GM12878 (cell line): ENCODE measurements at regions not wholly inside any gene's neighbourhood (a gene's known extent, or its start where the extent isn't known, plus 50 kb on each side); places are given as distances from the start of the nearest gene placed in this dataset.

ENCODE experiments used
- ATAC-seq: fragments of 200-7000 bp; cut with Tn5 transposase; 3 replicates; pipeline ENCODE4 v1.9.1; 2020; ENCODE audit warnings: mild to moderate bottlenecking, moderate library complexity
- BruUV-seq: library from RNA; stranded (reverse); fragments of 400-500 nt; replicated peaks from 2 replicates; lab custom pipeline; 2021; lab: Mats Ljungman, UMichigan
- CTCF ChIA-PET: fragments of 300-600 bp; sonication (Branson Sonifier 250); formaldehyde crosslinking; extraction: SDS; loops from one replicate; lab custom pipeline; 2021; ENCODE audit warnings: inconsistent platforms; lab: Yijun Ruan, JAX
- POLR2A ChIA-PET: fragments of 350-600 bp; formaldehyde crosslinking; extraction: SDS; loops from one replicate; lab custom pipeline; 2021; ENCODE audit warnings: inconsistent platforms; lab: Charles Lee
- RAD21 ChIA-PET: fragments of 300-600 bp; sonication (Branson Sonifier 250); formaldehyde crosslinking; loops from one replicate; lab custom pipeline; 2023; ENCODE audit warnings: antibody characterized with exemption; ENCODE audit not compliant: unreplicated experiment; lab: Charles Lee
- SMC1A ChIA-PET: fragments of 300-600 bp; sonication (Branson Sonifier 250); formaldehyde crosslinking; loops from one replicate; lab custom pipeline; 2023; ENCODE audit not compliant: unreplicated experiment, uncharacterized antibody; lab: Charles Lee
- DNase-seq: peaks from one replicate; pipeline ENCODE4 v3.0.0-alpha.2; 2011; ENCODE audit warnings: low read depth, low spot score
- FAIRE-seq: peaks from 3 replicates; lab custom pipeline; 2011; peaks lifted over from hg19 to GRCh38; lab: Jason Lieb, UNC
- H2AFZ ChIP-seq: 2 replicates; pipeline ENCODE4 v1.6.0; 2011; ENCODE audit warnings: low read depth, low read length, control low read depth; ENCODE audit not compliant: control insufficient read depth
- H3K27ac ChIP-seq: 2 replicates; pipeline ENCODE4 v1.5.1; 2011; ENCODE audit warnings: control low read depth; ENCODE audit not compliant: control insufficient read depth, insufficient read depth
- H3K27me3 ChIP-seq, 2 experiments: replicated peaks in 1 of 2; 2 replicates each; pipeline versions ENCODE4 v1.6.0 to v1.6.1; 2011; ENCODE audit warnings: low read length in 1 of 2; ENCODE audit not compliant: control insufficient read depth in 2 of 2, insufficient read depth in 2 of 2
- H3K36me3 ChIP-seq, 2 experiments: 2 replicates each; pipeline ENCODE4 v1.5.1; 2011; ENCODE audit warnings: low read length in 1 of 2; ENCODE audit not compliant: control insufficient read depth in 2 of 2, insufficient read depth in 2 of 2
- H3K4me1 ChIP-seq: 2 replicates; pipeline ENCODE4 v1.6.1; 2011; ENCODE audit warnings: mild to moderate bottlenecking, low read length, moderate library complexity, mixed read lengths; ENCODE audit not compliant: control insufficient read depth, insufficient read depth
- H3K4me2 ChIP-seq: 2 replicates; pipeline ENCODE4 v1.6.0; 2011; ENCODE audit warnings: control low read depth; ENCODE audit not compliant: control insufficient read depth, insufficient read depth
- H3K4me3 ChIP-seq: fragments of 200-600 bp; sonication (generic); 2 replicates; pipeline ENCODE4 v1.5.1; 2016
- H3K79me2 ChIP-seq: 2 replicates; pipeline ENCODE4 v1.6.0; 2011; ENCODE audit warnings: low read length; ENCODE audit not compliant: control insufficient read depth, insufficient read depth
- H3K9ac ChIP-seq: 2 replicates; pipeline ENCODE4 v1.8.0; 2011; ENCODE audit warnings: low read length, control low read depth, mixed read lengths; ENCODE audit not compliant: control insufficient read depth, insufficient read depth
- H3K9me3 ChIP-seq: replicated peaks from 3 replicates; pipeline ENCODE4 v1.5.1; 2011; ENCODE audit warnings: mild to moderate bottlenecking, low read length; ENCODE audit not compliant: control insufficient read depth, insufficient read depth
- H4K20me1 ChIP-seq: 2 replicates; pipeline ENCODE4 v1.6.0; 2011; ENCODE audit not compliant: control insufficient read depth, insufficient read depth
- BCLAF1 ChIP-seq: fragments of 450-650 bp; IDR thresholded peaks from 2 replicates; pipeline ENCODE4 v1.6.1; 2017; ENCODE audit warnings: antibody characterized with exemption, mild to moderate bottlenecking, moderate library complexity
- CHD2 ChIP-seq: IDR thresholded peaks from 2 replicates; pipeline ENCODE4 v1.6.1; 2011; ENCODE audit warnings: low read depth, low read length, improper control_type of control experiment, borderline replicate concordance
- E4F1 ChIP-seq: fragments of 450-650 bp; IDR thresholded peaks from 2 replicates; pipeline ENCODE4 v1.6.1; 2018; ENCODE audit warnings: borderline replicate concordance, mild to moderate bottlenecking; ENCODE audit not compliant: partially characterized antibody
- HCFC1 ChIP-seq: fragments of 150-350 bp; IDR thresholded peaks from 2 replicates; pipeline ENCODE4 v1.6.1; 2014; ENCODE audit warnings: low read length
- MEF2B ChIP-seq: fragments of 450-650 bp; IDR thresholded peaks from 2 replicates; pipeline ENCODE4 v1.6.1; 2018; ENCODE audit warnings: mild to moderate bottlenecking, moderate library complexity; ENCODE audit not compliant: partially characterized antibody, poor library complexity, severe bottlenecking
- POLR2AphosphoS5 ChIP-seq: IDR thresholded peaks from 2 replicates; pipeline ENCODE4 v1.6.1; 2011; ENCODE audit warnings: mild to moderate bottlenecking, low read length, inconsistent platforms
- RB1 ChIP-seq: fragments of 450-650 bp; formaldehyde crosslinking; IDR thresholded peaks from 2 replicates; pipeline ENCODE4 v1.6.1; 2017; ENCODE audit warnings: mild to moderate bottlenecking, borderline replicate concordance
- TCF12 ChIP-seq: IDR thresholded peaks from 2 replicates; pipeline ENCODE4 v1.6.1; 2011; ENCODE audit warnings: low read depth, mild to moderate bottlenecking, low read length
- ZZZ3 ChIP-seq: IDR thresholded peaks from 2 replicates; pipeline ENCODE4 v1.6.1; 2011; ENCODE audit warnings: low read depth; ENCODE audit not compliant: control insufficient read depth, insufficient read length
- WGBS: methylation state at CpG from one replicate; pipeline ENCODE4 v1.1.6; 2016; ENCODE audit warnings: low lambda C conversion rate; ENCODE audit not compliant: insufficient replicate concordance, insufficient coverage; ENCODE audit errors: missing lambda C conversion rate; 5-methylcytosine and 5-hydroxymethylcytosine counted together
- in situ Hi-C: fragments of 300-500 bp; cut with MboI; formaldehyde crosslinking; loops from 9 replicates; pipeline ENCODE4 v1.14.3; 2018; ENCODE audit warnings: mixed read lengths
- intact Hi-C: fragments of 100-400 bp; cut with micrococcal nuclease; formaldehyde crosslinking; loops from one replicate; pipeline ENCODE4 v1.14.2; 2022; ENCODE audit not compliant: unreplicated experiment

- in situ Hi-C loops: no loop called here
- CTCF ChIA-PET: no interaction called here
Observed at GRCh38 chr5:2184563-2185540, 302.1 kb upstream of the IRX4 start.

More at GRCh38 chr5:2184563-2185540, 302.1 kb upstream of the IRX4 start:
- 34% methylated on average over 11 of the region's 12 CpGs for WGBS
- H2AFZ ChIP-seq: no peak overlapping the region
- H3K9ac ChIP-seq: no peak overlapping the region
- no peak for DNase-seq
- no peaks in the 10 kb centered on the region for H3K27me3 ChIP-seq
- no peaks in the 10 kb centered on the region for H3K36me3 ChIP-seq
- H3K4me2 ChIP-seq: no peak overlapping the region
- BruUV-seq: no TSS peak
- ChIA-PET SMC1A (no interaction called here), POLR2A (no interaction called here), RAD21 (no interaction called here)
- H4K20me1 ChIP-seq: no peaks in the 10 kb centered on the region
- H3K4me3 ChIP-seq: no peak overlapping the region
- ATAC-seq: no peak
- no peak for FAIRE-seq
- no peaks in the 10 kb centered on the region for H3K79me2 ChIP-seq
- no peak for TF ChIP-seq E4F1
- TF ChIP-seq ZZZ3: no peak
- TF ChIP-seq HCFC1: no peak
- TF ChIP-seq BCLAF1: no peak
- TF ChIP-seq RB1: no peak
- no peak for TF ChIP-seq POLR2AphosphoS5
- TF ChIP-seq CHD2: no peak
- TF ChIP-seq TCF12: no peak
- no peak for TF ChIP-seq MEF2B
- intact Hi-C loops: no loop called here
- no peaks in the 10 kb centered on the region for H3K4me1 ChIP-seq
- H3K9me3 ChIP-seq: no peaks in the 10 kb centered on the region; the same call in 2 of the 3 replicates
- no peak overlapping the region for H3K27ac ChIP-seq
